ENCODE measurements at regions not wholly inside any gene's neighbourhood (a gene's known extent, or its start where the extent isn't known, plus 50 kb on each side); places are given as distances from the start of the nearest gene placed in this dataset.

- TF ChIP-seq, protein P1, sequence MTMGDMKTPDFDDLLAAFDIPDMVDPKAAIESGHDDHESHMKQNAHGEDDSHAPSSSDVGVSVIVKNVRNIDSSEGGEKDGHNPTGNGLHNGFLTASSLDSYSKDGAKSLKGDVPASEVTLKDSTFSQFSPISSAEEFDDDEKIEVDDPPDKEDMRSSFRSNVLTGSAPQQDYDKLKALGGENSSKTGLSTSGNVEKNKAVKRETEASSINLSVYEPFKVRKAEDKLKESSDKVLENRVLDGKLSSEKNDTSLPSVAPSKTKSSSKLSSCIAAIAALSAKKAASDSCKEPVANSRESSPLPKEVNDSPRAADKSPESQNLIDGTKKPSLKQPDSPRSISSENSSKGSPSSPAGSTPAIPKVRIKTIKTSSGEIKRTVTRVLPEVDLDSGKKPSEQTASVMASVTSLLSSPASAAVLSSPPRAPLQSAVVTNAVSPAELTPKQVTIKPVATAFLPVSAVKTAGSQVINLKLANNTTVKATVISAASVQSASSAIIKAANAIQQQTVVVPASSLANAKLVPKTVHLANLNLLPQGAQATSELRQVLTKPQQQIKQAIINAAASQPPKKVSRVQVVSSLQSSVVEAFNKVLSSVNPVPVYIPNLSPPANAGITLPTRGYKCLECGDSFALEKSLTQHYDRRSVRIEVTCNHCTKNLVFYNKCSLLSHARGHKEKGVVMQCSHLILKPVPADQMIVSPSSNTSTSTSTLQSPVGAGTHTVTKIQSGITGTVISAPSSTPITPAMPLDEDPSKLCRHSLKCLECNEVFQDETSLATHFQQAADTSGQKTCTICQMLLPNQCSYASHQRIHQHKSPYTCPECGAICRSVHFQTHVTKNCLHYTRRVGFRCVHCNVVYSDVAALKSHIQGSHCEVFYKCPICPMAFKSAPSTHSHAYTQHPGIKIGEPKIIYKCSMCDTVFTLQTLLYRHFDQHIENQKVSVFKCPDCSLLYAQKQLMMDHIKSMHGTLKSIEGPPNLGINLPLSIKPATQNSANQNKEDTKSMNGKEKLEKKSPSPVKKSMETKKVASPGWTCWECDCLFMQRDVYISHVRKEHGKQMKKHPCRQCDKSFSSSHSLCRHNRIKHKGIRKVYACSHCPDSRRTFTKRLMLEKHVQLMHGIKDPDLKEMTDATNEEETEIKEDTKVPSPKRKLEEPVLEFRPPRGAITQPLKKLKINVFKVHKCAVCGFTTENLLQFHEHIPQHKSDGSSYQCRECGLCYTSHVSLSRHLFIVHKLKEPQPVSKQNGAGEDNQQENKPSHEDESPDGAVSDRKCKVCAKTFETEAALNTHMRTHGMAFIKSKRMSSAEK (CRISPR knock-in tag; IDR thresholded peaks at IDR 0.05; ENCODE audit: borderline replicate concordance), result no peak
- TF ChIP-seq ATF2 (CRISPR knock-in tag; IDR thresholded peaks at IDR 0.05; ENCODE audit: borderline replicate concordance, low read depth) (no peak), NFYB (CRISPR knock-in tag; conservative IDR thresholded peaks at IDR 0.05; ENCODE audit: low read depth) (no peak), HMGXB4 (CRISPR knock-in tag; IDR thresholded peaks at IDR 0.05) (no peak)
Observed at GRCh38 chr2:160679686-160680085, 186.1 kb upstream of the RBMS1 start (continued).

DNA sequence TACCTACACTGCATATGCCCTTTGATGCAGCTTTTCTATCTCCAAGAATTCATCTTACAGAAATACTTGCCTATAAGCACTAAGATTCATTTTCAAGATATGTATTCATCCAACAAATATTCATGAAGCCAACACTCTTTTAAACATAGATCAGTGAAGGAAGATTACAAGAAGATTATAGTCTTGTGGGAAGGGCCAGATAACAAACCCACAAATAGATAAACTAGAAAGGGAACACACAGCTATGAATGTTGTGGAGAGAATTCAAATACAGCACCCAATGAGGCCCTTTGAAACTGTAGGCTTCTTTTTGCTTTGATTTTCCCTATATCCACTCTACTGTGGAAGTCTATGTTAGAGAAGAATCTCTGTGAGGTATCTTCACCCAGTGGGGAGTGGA is 186.7 kb upstream of the RBMS1 start:
- POLR2A ChIA-PET, result no interaction called here
- CTCF ChIA-PET, result interaction anchor here (1.1 kb wide), 1 partner anchor 314 kb away, joined by 3 read pairs; no protein-coding TSS in a partner anchor
- peaks cover 21% of the 10 kb centered on the region for H3K9me3 Mint-ChIP-seq
- H3K27ac Mint-ChIP-seq, result no peak overlapping the region
- no peak overlapping the region for H3K4me3 Mint-ChIP-seq
- H3K4me1 Mint-ChIP-seq, result 0 out of 2 replicates have a peak, but pooled peaks cover 3% of the 10 kb centered on the region
- H3K36me3 Mint-ChIP-seq, result peaks cover 6% of the 10 kb centered on the region
- DNase-seq (ENCODE audit: low spot score) (no peak), ATAC-seq (no peak)
- no peaks in the 10 kb centered on the region for H3K27me3 Mint-ChIP-seq (ENCODE audit: low read depth)
- TF ChIP-seq, protein P2, sequence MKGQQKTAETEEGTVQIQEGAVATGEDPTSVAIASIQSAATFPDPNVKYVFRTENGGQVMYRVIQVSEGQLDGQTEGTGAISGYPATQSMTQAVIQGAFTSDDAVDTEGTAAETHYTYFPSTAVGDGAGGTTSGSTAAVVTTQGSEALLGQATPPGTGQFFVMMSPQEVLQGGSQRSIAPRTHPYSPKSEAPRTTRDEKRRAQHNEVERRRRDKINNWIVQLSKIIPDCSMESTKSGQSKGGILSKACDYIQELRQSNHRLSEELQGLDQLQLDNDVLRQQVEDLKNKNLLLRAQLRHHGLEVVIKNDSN (CRISPR knock-in tag; IDR thresholded peaks at IDR 0.05), result no peak
- TF ChIP-seq FOXP1 (CRISPR knock-in tag; IDR thresholded peaks at IDR 0.05; ENCODE audit: borderline replicate concordance) (no peak), RELA (CRISPR knock-in tag; IDR thresholded peaks at IDR 0.05; ENCODE audit: borderline replicate concordance) (no peak), ZNF671 (CRISPR knock-in tag; IDR thresholded peaks at IDR 0.05) (no peak), PRDM15 (CRISPR knock-in tag; IDR thresholded peaks at IDR 0.05) (no peak), ESRRA (CRISPR knock-in tag; IDR thresholded peaks at IDR 0.05; ENCODE audit: borderline replicate concordance) (no peak), ZNF423 (CRISPR knock-in tag; IDR thresholded peaks at IDR 0.05) (no peak), ZMAT4 (CRISPR knock-in tag; IDR thresholded peaks at IDR 0.05) (no peak), FOXJ3 (CRISPR knock-in tag; IDR thresholded peaks at IDR 0.05; ENCODE audit: borderline replicate concordance) (no peak), NR3C1 (CRISPR knock-in tag; conservative IDR thresholded peaks at IDR 0.05; ENCODE audit: low read depth) (no peak), ATF1 (CRISPR knock-in tag; IDR thresholded peaks at IDR 0.05) (no peak), FOXP4 (CRISPR knock-in tag; IDR thresholded peaks at IDR 0.05) (no peak)
- TF ChIP-seq, protein P1 (CRISPR knock-in tag; IDR thresholded peaks at IDR 0.05; ENCODE audit: borderline replicate concordance), result no peak
